Loucy (cell line): ENCODE measurements at regions not wholly inside any gene's neighbourhood (a gene's known extent, or its start where the extent isn't known, plus 50 kb on each side); places are given as distances from the start of the nearest gene placed in this dataset.

Experiments used
- H2AFZ ChIP-seq: fragments of 200-600 bp; sonication (generic); 2 replicates; pipeline ENCODE4 v1.6.0; 2016; ENCODE audit warnings: antibody characterized with exemption, mild to moderate bottlenecking, low read length, moderate library complexity
- H3F3A ChIP-seq: fragments of 200-600 bp; 2 replicates; pipeline ENCODE4 v1.6.0; 2016; ENCODE audit warnings: antibody characterized with exemption, low read depth, mild to moderate bottlenecking
- H3K27me3 ChIP-seq: fragments of 200-600 bp; sonication (generic); 2 replicates; pipeline ENCODE4 v1.6.1; 2014; ENCODE audit warnings: low read length, mild to moderate bottlenecking; ENCODE audit not compliant: insufficient read depth, poor library complexity, severe bottlenecking
- H3K36me3 ChIP-seq: fragments of 200-600 bp; sonication (generic); 2 replicates; pipeline ENCODE4 v1.6.1; 2016; ENCODE audit warnings: low read length; ENCODE audit not compliant: insufficient read depth
- H3K4me1 ChIP-seq: fragments of 200-600 bp; sonication (generic); 2 replicates; pipeline ENCODE4 v1.5.1; 2014; ENCODE audit warnings: low read length, mild to moderate bottlenecking; ENCODE audit not compliant: insufficient read depth, poor library complexity, severe bottlenecking
- H3K4me2 ChIP-seq: fragments of 200-600 bp; sonication (generic); 2 replicates; pipeline ENCODE4 v1.6.0; 2014; ENCODE audit warnings: antibody characterized with exemption, low read length, low read depth, mild to moderate bottlenecking; ENCODE audit not compliant: poor library complexity, severe bottlenecking
- H3K4me3 ChIP-seq: fragments of 200-600 bp; sonication (generic); 2 replicates; pipeline ENCODE4 v1.5.1; 2014; ENCODE audit warnings: low read length, mild to moderate bottlenecking, mixed read lengths; ENCODE audit not compliant: poor library complexity, severe bottlenecking
- H3K79me2 ChIP-seq: fragments of 200-600 bp; sonication (generic); 2 replicates; pipeline ENCODE4 v1.6.1; 2014; ENCODE audit warnings: low read length; ENCODE audit not compliant: insufficient read depth
- H3K9ac ChIP-seq: fragments of 200-600 bp; sonication (generic); 2 replicates; pipeline ENCODE4 v1.6.0; 2014; ENCODE audit warnings: mild to moderate bottlenecking, low read depth, low read length, moderate library complexity; ENCODE audit not compliant: poor library complexity, severe bottlenecking
- H3K9me2 ChIP-seq: fragments of 200-600 bp; sonication (generic); replicated peaks from 2 replicates; pipeline ENCODE4 v1.6.1; 2016; ENCODE audit warnings: low read depth, low read length, mixed read lengths
- H3K9me3 ChIP-seq: fragments of 200-600 bp; sonication (generic); 2 replicates; pipeline ENCODE4 v1.6.1; 2014; ENCODE audit warnings: mild to moderate bottlenecking, antibody characterized with exemption, low read length, low read depth; ENCODE audit not compliant: insufficient read depth
- H4K20me1 ChIP-seq: fragments of 200-600 bp; sonication (generic); 2 replicates; pipeline ENCODE4 v1.6.0; 2014; ENCODE audit warnings: antibody characterized with exemption, low read length, mild to moderate bottlenecking; ENCODE audit not compliant: insufficient read depth, poor library complexity, severe bottlenecking
- EZH2phosphoT487 ChIP-seq: fragments of 200-600 bp; IDR thresholded peaks from 2 replicates; pipeline ENCODE4 v1.6.1; 2018; ENCODE audit warnings: antibody characterized with exemption, mild to moderate bottlenecking, moderate library complexity, borderline replicate concordance
- TF ChIP-seq, protein P1 (sequence below): fragments of 200-600 bp; sonication (generic); conservative IDR thresholded peaks from 2 replicates; pipeline ENCODE4 v1.5.1; 2014; ENCODE audit warnings: mild to moderate bottlenecking, antibody characterized with exemption, low read length

GRCh38 chr10:4013651-4014121 lies 228.7 kb upstream of the KLF6 start:
- TF ChIP-seq, protein P1, sequence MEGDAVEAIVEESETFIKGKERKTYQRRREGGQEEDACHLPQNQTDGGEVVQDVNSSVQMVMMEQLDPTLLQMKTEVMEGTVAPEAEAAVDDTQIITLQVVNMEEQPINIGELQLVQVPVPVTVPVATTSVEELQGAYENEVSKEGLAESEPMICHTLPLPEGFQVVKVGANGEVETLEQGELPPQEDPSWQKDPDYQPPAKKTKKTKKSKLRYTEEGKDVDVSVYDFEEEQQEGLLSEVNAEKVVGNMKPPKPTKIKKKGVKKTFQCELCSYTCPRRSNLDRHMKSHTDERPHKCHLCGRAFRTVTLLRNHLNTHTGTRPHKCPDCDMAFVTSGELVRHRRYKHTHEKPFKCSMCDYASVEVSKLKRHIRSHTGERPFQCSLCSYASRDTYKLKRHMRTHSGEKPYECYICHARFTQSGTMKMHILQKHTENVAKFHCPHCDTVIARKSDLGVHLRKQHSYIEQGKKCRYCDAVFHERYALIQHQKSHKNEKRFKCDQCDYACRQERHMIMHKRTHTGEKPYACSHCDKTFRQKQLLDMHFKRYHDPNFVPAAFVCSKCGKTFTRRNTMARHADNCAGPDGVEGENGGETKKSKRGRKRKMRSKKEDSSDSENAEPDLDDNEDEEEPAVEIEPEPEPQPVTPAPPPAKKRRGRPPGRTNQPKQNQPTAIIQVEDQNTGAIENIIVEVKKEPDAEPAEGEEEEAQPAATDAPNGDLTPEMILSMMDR = no peak
- H3K9me2 ChIP-seq = no peaks in the 10 kb centered on the region
- no peaks in the 10 kb centered on the region for H3K9me3 ChIP-seq
- H3K79me2 ChIP-seq = no peaks in the 10 kb centered on the region
- H3K36me3 ChIP-seq = no peaks in the 10 kb centered on the region
- no peaks in the 10 kb centered on the region for H3F3A ChIP-seq
- H2AFZ ChIP-seq = no peak overlapping the region
- no peaks in the 10 kb centered on the region for H4K20me1 ChIP-seq
- H3K4me1 ChIP-seq = no peaks in the 10 kb centered on the region
- no peak overlapping the region for H3K4me3 ChIP-seq
- H3K9ac ChIP-seq = no peak overlapping the region
- H3K27me3 ChIP-seq = no peaks in the 10 kb centered on the region
- H3K4me2 ChIP-seq = no peak overlapping the region

DNA sequence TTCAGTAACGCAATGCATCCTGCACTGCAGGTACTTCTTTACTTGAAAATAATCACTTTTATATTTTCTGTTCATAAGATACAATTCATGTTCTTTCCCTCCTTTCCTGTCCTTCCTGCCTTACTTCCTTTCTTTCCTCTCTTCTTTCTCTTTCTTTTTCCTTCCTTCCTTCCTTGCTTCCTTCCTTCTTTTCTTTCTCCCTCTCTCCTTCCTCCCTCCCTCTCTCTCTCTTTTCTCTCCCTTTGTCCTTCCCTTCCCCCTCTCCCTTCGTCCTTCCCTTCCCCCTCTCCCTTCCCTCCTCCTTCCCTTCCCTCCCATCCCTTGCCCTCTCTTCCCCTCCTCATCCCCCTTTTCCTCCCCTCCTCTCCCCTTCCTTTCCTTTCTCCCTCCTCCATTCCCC lies 227.8 kb upstream of the KLF6 start:
- Histone ChIP-seq H3K4me3 (no peak overlapping the region), H3K9me2 (no peaks in the 10 kb centered on the region), H3K9ac (no peak overlapping the region), H3K4me2 (no peak overlapping the region), H4K20me1 (no peaks in the 10 kb centered on the region), H3K4me1 (no peaks in the 10 kb centered on the region), H3K9me3 (no peaks in the 10 kb centered on the region), H3K27me3 (no peaks in the 10 kb centered on the region), H3K79me2 (no peaks in the 10 kb centered on the region), H3F3A (no peaks in the 10 kb centered on the region), H3K36me3 (no peaks in the 10 kb centered on the region), H2AFZ (no peak overlapping the region)
- TF ChIP-seq, protein P1 = no peak
- no peak for TF ChIP-seq EZH2phosphoT487

DNA sequence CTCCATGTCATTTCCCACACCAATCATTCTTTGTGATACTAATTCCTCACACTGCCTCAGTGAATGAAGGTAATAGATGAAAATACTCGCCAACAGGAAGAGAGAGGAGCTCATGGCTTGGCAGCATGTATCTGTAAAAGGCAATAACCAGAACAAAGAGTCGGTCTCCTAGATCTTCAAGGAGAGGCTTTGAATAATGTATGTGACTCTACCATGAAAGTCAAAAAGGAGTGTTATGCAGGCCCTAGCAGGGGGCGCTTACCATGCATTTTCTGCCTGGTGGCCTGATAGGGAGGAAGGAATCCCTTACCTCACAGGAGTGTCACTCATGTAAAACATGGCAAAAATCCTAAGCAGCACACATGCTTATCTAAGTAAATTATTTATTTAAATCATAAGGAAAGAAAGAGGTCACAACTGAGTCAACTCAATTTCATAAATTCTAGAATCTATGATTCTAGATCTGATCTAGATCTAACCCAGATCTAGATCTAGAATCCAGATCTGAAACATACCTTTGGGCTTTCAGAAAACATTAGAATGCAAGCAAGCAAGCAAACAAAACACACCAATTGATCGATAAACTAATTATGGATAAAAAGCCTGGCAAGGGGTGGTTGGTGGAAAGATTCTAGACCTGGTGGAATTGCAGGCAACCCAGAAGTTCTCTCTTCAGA lies 226.3 kb upstream of the KLF6 start:
- Histone ChIP-seq H3K4me2 (no peak overlapping the region), H3K4me3 (no peak overlapping the region), H3K79me2 (no peaks in the 10 kb centered on the region), H2AFZ (no peak overlapping the region), H3K9me3 (no peaks in the 10 kb centered on the region), H3K27me3 (no peaks in the 10 kb centered on the region), H3K4me1 (no peaks in the 10 kb centered on the region), H3K9me2 (no peaks in the 10 kb centered on the region), H4K20me1 (no peaks in the 10 kb centered on the region), H3K9ac (no peak overlapping the region), H3F3A (no peaks in the 10 kb centered on the region), H3K36me3 (no peaks in the 10 kb centered on the region)
- no peak for TF ChIP-seq EZH2phosphoT487
- TF ChIP-seq, protein P1 = no peak
